ENCODE measurements at regions not wholly inside any gene's neighbourhood (a gene's known extent, or its start where the extent isn't known, plus 50 kb on each side); places are given as distances from the start of the nearest gene placed in this dataset.

DNA sequence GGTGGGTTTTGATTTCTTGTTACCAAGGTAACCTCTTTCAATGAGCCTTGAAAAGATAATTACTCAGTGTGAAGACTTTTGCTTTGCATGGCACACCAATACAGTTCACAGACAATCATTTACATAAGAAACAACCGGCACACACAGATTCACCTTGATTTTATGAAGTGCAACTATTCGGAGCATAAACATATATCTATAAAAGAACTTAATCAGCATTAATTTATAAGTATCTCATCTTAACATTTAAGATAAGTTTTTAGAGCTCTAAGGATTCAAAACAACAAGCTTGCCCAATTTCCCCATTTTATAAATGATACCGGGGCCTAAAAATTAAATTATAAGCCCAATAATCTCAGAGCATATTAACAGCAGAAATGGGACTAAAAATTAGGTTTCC lies 85.9 kb upstream of the PCSK2 start:
- no peak for DNase-seq

GRCh38 chr20:17141568-17141967 lies 85.3 kb upstream of the PCSK2 start:
- DNase-seq: no peak

DNA sequence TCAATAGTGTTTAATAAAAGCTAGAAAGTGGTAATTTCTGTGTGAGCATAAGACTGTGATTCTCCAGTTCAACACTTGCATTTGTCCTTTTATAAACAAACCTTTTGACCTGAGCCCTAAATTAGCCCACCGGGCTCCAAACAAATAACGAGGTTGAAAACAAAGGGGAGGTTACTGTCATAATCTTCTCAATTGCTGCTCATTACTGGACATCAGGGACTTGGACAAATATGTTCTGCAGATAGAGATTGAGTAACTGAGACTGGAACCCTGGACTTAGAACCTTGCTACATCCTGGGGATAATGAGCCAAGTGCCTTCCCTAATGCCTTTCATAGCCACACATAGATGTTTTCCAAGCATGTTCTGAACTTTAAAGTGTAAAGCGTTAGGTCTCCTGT lies 84.2 kb upstream of the PCSK2 start:
- DNase-seq: no peak

GRCh38 chr20:17150858-17151257 lies 76.0 kb upstream of the PCSK2 start:
- DNase-seq: no peak

DNA sequence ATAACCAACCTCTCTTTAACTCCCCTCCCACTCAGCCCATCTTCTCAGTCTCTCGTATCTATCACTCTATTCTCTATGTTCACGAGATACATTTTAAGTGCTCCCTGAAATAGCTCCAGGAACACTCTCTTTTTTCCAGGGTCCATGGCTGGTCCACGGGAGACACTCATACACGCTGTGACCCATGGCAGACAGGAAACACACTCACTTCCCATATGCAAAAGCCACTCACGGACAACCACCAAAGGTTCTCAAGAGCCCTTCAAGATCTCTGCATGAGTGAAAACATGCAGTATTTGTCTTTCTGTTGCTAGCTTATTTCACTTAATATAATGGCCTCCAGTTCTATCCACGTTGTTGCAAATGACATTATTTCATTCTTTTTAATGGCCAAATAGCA lies 71.4 kb upstream of the PCSK2 start:
- no peak for DNase-seq

- DNase-seq: no peak
Observed at GRCh38 chr20:17158701-17159100, 68.1 kb upstream of the PCSK2 start.

GRCh38 chr20:17161673-17162481 lies 65.0 kb upstream of the PCSK2 start:
- DNase-seq: no peak

DNA sequence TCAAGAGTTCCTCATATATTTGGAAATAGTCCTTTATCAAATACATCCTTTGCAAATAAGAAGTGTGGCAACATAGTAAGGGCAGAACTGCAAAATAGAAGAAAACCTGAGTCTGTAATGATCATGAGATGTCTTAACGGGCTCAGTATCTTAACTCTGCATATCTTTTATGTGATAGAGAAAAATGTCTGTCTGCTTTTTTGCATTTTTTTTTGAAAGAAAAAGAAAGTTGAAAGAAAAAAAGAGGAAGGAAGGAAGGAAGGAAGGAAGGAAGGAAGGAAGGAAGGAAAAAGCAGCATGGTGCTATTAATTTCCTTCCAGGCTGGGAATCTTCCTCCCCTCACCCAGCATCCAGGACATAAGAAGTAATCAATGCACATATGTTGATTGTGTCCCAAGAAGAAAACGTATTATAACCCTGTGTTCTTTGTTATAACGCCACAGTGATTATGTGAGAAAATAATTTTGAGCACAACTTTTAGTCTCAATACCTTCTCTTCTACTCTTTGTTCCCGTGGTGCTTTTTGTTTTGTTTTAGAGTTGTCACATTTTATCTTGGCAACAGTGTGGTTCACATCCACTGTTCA lies 58.7 kb upstream of the PCSK2 start:
- no peak for DNase-seq

DNA sequence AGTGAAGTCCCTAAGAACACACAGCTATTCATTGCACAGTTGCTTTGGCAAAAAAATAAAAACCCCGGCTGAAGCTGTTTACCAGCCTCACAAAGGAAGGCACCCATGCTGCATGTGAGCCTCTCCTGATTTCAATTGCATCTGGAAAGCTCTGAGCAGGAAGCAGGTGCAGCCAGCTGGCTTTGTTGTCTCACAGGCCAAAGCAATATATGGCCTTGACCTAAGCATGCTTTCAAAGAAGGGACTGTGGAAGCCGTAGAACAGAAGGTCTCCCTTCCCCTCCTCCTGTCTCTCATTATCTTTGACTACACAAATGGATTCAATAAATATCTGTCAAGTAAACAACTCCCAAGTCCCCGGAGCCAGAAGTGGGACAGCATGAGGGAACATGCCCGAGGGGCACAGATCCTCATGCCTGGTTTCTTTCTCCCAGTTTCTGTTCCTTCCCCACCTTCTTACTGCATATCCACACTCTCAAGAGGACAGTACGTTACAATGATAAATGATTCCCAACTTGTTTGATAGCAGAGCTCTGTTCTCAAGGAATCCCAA lies 57.2 kb upstream of the PCSK2 start:
- no peak for DNase-seq

- no peak for DNase-seq
Observed at GRCh38 chr20:17171746-17172280, 55.0 kb upstream of the PCSK2 start.

DNA sequence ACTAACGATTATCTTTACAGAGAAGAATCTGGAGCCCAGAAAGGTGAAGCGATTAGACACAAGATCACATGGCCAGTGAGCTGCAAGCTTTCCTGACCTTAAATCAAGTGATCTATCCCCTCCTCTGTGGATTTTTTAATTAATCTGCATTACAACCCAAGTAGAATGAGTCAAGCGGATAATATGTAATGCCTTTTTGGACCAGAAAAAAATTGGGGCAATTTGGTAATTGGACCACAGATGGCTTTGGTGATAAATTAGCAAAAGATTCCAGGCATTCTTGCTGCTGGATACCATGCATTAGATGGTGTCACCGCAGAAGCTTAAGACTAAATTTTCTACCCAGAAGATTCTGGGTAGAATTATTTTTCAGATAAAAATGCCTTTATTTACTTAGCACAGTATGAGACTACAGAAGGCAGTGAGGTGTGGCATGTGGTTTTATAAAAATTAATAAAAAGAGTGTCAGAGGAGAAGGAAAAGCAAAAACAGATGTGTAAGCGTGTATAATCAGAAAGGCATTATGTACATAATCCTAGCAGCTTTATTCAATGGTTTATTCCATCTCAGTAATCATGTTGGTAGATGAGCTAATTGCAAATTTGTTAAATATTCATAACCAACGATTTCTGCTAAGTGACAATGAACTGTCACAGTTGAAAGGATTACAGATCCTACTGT lies 53.9 kb upstream of the PCSK2 start:
- no peak for DNase-seq

All from NCI-H1048 (cell line).